ENCODE measurements at regions not wholly inside any gene's neighbourhood (a gene's known extent, or its start where the extent isn't known, plus 50 kb on each side); places are given as distances from the start of the nearest gene placed in this dataset.

GRCh38 chr12:14199455-14200198 lies 165.9 kb upstream of the ATF7IP start:
- no TSS peak for BruUV-seq (replicated peaks)
- H2AFZ ChIP-seq (ENCODE audit: low read length): no peak overlapping the region
- DNase-seq (ENCODE audit: low spot score) (no peak), ATAC-seq (no peak), FAIRE-seq (no peak)
- H3K36me3 ChIP-seq (replicated peaks in 1 of 2; ENCODE audit: control insufficient read depth in 1 of 2, insufficient read depth in 2 of 2, low read length in 2 of 2): no peaks in the 10 kb centered on the region
- ChIA-PET CTCF (ENCODE audit: low intra/inter-chr PET ratio, low total read pairs) (no interaction called here), POLR2A (no interaction called here)
- TF ChIP-seq GATAD2A (CRISPR knock-in tag; IDR thresholded peaks at IDR 0.05) (no peak), ZNF781 (CRISPR knock-in tag; IDR thresholded peaks at IDR 0.05; ENCODE audit: borderline replicate concordance, not compliant biosample characterization) (no peak), HIVEP1 (CRISPR knock-in tag; IDR thresholded peaks at IDR 0.05) (no peak), ZNF841 (CRISPR knock-in tag; IDR thresholded peaks at IDR 0.05; ENCODE audit: borderline replicate concordance) (no peak), ZSCAN31 (CRISPR knock-in tag; IDR thresholded peaks at IDR 0.05; ENCODE audit: low read depth) (no peak), HOXA3 (CRISPR knock-in tag; IDR thresholded peaks at IDR 0.05) (no peak), RARG (CRISPR knock-in tag; IDR thresholded peaks at IDR 0.05; ENCODE audit: low read depth) (no peak), ZNF121 (CRISPR knock-in tag; IDR thresholded peaks at IDR 0.05) (no peak)
- TF ChIP-seq, protein P1, sequence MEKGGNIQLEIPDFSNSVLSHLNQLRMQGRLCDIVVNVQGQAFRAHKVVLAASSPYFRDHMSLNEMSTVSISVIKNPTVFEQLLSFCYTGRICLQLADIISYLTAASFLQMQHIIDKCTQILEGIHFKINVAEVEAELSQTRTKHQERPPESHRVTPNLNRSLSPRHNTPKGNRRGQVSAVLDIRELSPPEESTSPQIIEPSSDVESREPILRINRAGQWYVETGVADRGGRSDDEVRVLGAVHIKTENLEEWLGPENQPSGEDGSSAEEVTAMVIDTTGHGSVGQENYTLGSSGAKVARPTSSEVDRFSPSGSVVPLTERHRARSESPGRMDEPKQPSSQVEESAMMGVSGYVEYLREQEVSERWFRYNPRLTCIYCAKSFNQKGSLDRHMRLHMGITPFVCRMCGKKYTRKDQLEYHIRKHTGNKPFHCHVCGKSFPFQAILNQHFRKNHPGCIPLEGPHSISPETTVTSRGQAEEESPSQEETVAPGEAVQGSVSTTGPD (CRISPR knock-in tag; IDR thresholded peaks at IDR 0.05): no peak
- WGBS (ENCODE audit: low lambda C conversion rate): 8% methylated on average over 3 of the region's 4 CpGs
- no peak overlapping the region for H3K4me2 ChIP-seq (ENCODE audit: low read depth, low read length)
- H3K27ac ChIP-seq (ENCODE audit: extremely low read length, insufficient read depth, low read length): no peak overlapping the region
- H4K20me1 ChIP-seq (ENCODE audit: insufficient read depth, low read length): no peaks in the 10 kb centered on the region
- no peak overlapping the region for H3K4me3 ChIP-seq (replicated peaks in 1 of 3; ENCODE audit: insufficient read depth in 1 of 3, low read depth in 2 of 3, low read length in 3 of 3)
- no peak overlapping the region for H3K9ac ChIP-seq (ENCODE audit: insufficient read depth, low read depth, low read length)
- in situ Hi-C loops (cut with HindIII; ENCODE audit: extremely low pct_ligation_motif_present, low pct_unique_long_range_greater_than_20kb): no loop called here
- intact Hi-C loops (cut with micrococcal nuclease; ENCODE audit: unreplicated experiment): no loop called here
- no peaks in the 10 kb centered on the region for H3K9me3 ChIP-seq (ENCODE audit: low read length)
- H3K27me3 ChIP-seq (ENCODE audit: control insufficient read depth in 1 of 2, insufficient read depth in 2 of 2, low read length in 2 of 2): no peaks in the 10 kb centered on the region
- no peaks in the 10 kb centered on the region for H3K4me1 ChIP-seq (ENCODE audit: insufficient read depth, low read length)
- H3K79me2 ChIP-seq (ENCODE audit: insufficient read depth, low read length): no peaks in the 10 kb centered on the region

Data from HepG2 (cell line).